GM19452 (cell line): ENCODE measurements at regions not wholly inside any gene's neighbourhood (a gene's known extent, or its start where the extent isn't known, plus 50 kb on each side); places are given as distances from the start of the nearest gene placed in this dataset.

Source experiments
- ATAC-seq: cut with Tn5 transposase; IDR thresholded peaks from one replicate; pipeline ENCODE4 v1.9.1; 2021; ENCODE audit not compliant: unreplicated experiment

- ATAC-seq, result no peak
Observed at GRCh38 chr4:132506568-132506967, 642.5 kb upstream of the PCDH10 start.

- no peak for ATAC-seq
Observed at GRCh38 chr4:132513491-132513890, 635.6 kb upstream of the PCDH10 start.

GRCh38 chr4:132526652-132527051 is 622.4 kb upstream of the PCDH10 start:
- no peak for ATAC-seq

GRCh38 chr4:132527817-132528216 is 621.3 kb upstream of the PCDH10 start:
- ATAC-seq, result no peak

GRCh38 chr4:132530861-132531260 is 618.2 kb upstream of the PCDH10 start:
- no peak for ATAC-seq

GRCh38 chr4:132540268-132540667 is 608.8 kb upstream of the PCDH10 start:
- ATAC-seq, result no peak

- ATAC-seq, result no peak
Observed at GRCh38 chr4:132540797-132541196, 608.3 kb upstream of the PCDH10 start.

- no peak for ATAC-seq
Observed at GRCh38 chr4:132542228-132542627, 606.9 kb upstream of the PCDH10 start.

GRCh38 chr4:132548463-132548862 is 600.6 kb upstream of the PCDH10 start:
- no peak for ATAC-seq

GRCh38 chr4:132556316-132556715 is 592.8 kb upstream of the PCDH10 start:
- no peak for ATAC-seq

- no peak for ATAC-seq
Observed at GRCh38 chr4:132557660-132558059, 591.4 kb upstream of the PCDH10 start.

- no peak for ATAC-seq
Observed at GRCh38 chr4:132564920-132565319, 584.2 kb upstream of the PCDH10 start.

- no peak for ATAC-seq
Observed at GRCh38 chr4:132565542-132565941, 583.6 kb upstream of the PCDH10 start.

- no peak for ATAC-seq
Observed at GRCh38 chr4:132572210-132572609, 576.9 kb upstream of the PCDH10 start.

- ATAC-seq, result no peak
Observed at GRCh38 chr4:132587626-132588025, 561.5 kb upstream of the PCDH10 start.

GRCh38 chr4:132592340-132592739 is 556.8 kb upstream of the PCDH10 start:
- no peak for ATAC-seq

GRCh38 chr4:132592850-132593249 is 556.2 kb upstream of the PCDH10 start:
- no peak for ATAC-seq

- no peak for ATAC-seq
Observed at GRCh38 chr4:132593717-132594400, 555.2 kb upstream of the PCDH10 start.

GRCh38 chr4:132596186-132596585 is 552.9 kb upstream of the PCDH10 start:
- no peak for ATAC-seq

GRCh38 chr4:132605551-132605950 is 543.5 kb upstream of the PCDH10 start:
- ATAC-seq, result no peak

- no peak for ATAC-seq
Observed at GRCh38 chr4:132614682-132615081, 534.4 kb upstream of the PCDH10 start.

- no peak for ATAC-seq
Observed at GRCh38 chr4:132619968-132620367, 529.1 kb upstream of the PCDH10 start.
